Heart left ventricle (tissue), 13 donors: ENCODE measurements at regions not wholly inside any gene's neighbourhood (a gene's known extent, or its start where the extent isn't known, plus 50 kb on each side); places are given as distances from the start of the nearest gene placed in this dataset.

Source experiments
- POLR2A ChIP-seq, 2 donors: fragments of 450-650 bp; IDR thresholded peaks; one replicate each; pipeline ENCODE4 v1.6.1; 2017; ENCODE audit warnings: antibody characterized with exemption in 2 of 2, mild to moderate bottlenecking in 2 of 2, moderate library complexity in 2 of 2
- TF ChIP-seq, protein P1 (sequence below), 12 donors: fragments of 200-600 bp; sonication (generic) in 4 of 12; IDR thresholded peaks; one replicate each; pipeline versions ENCODE4 v1.5.0 to v1.8.0; 2018 to 2022; ENCODE audit warnings: antibody characterized with exemption in 12 of 12, mild to moderate bottlenecking in 5 of 12
- donor health status: ischemic (EF 13 %, LVEDD 7.1; RV severe dilation, severe dysfunction).
- donor health status: DM: no; HTN: yes; CAD: no.
- donor health status: DM: no; HTN: no; CAD: no.
- donor health status: ischemic (EF 25% LVEDD 6.9; RV normal size, moderate dysfunction).
- donor health status: ischemic (EF 25% LVEDD 5.7; RV mildly dilated, moderate dysfunction).
- donor health status: ischemic (EF 35%, LVEDD 5.7; RV mildly dilated, moderate dysfunction).
- donor health status: nonischemic (EF 11% LVEDD 7.7; RV severe dilation, severe dysfunction).
- donor health status: DM: yes; HTN: yes; CAD: no.
- donor health status: PGD.
- donor health status: ischemic (EF 29% LVEDD 5.4; RV normal size, mild dysfunction).
- donor health status: nonischemic (EF 23%, LVEDD 6.1; RV moderate dilation, normal function).

DNA sequence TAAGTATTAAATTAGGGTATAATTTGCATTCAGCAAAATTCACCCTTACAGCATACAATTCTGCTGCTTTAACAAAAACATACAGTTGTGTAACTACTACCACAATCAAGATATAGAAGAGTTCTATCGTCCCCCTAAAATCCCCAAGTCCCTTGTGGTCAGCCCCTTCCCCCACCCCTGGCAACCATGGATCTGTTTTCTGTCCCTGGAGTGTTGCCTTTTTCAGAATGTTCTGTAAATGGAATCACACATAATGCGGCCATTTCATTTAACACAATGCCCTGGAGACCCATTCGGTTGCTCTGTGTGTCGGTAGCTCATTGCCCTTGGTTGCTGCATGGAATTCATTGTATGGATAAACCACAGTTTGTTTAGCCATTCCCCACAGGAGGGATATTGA, 190.2 kb downstream of the IRX5 start:
- TF ChIP-seq, protein P1, sequence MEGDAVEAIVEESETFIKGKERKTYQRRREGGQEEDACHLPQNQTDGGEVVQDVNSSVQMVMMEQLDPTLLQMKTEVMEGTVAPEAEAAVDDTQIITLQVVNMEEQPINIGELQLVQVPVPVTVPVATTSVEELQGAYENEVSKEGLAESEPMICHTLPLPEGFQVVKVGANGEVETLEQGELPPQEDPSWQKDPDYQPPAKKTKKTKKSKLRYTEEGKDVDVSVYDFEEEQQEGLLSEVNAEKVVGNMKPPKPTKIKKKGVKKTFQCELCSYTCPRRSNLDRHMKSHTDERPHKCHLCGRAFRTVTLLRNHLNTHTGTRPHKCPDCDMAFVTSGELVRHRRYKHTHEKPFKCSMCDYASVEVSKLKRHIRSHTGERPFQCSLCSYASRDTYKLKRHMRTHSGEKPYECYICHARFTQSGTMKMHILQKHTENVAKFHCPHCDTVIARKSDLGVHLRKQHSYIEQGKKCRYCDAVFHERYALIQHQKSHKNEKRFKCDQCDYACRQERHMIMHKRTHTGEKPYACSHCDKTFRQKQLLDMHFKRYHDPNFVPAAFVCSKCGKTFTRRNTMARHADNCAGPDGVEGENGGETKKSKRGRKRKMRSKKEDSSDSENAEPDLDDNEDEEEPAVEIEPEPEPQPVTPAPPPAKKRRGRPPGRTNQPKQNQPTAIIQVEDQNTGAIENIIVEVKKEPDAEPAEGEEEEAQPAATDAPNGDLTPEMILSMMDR (IDR thresholded peaks at IDR 0.05): no peak
- TF ChIP-seq POLR2A (IDR thresholded peaks at IDR 0.05): no peak
